Upper lobe of right lung (tissue), 1 donor: ENCODE measurements at regions not wholly inside any gene's neighbourhood (a gene's known extent, or its start where the extent isn't known, plus 50 kb on each side); places are given as distances from the start of the nearest gene placed in this dataset.
A peak's percentile ranks its signal among the peaks of the same experiment; 100 is the strongest.
"Not testable (repeated sequence)": the region's sequence is repeated elsewhere in the genome, so short reads cannot be mapped to it uniquely, and the experiment has no call there.

Experiments used
- ATAC-seq: fragments of 200-7000 bp; cut with Tn5 transposase; one replicate; pipeline ENCODE4 v1.9.1; 2020; ENCODE audit warnings: mild to moderate bottlenecking, moderate library complexity
- DNase-seq: peaks from one replicate; pipeline ENCODE4 v3.0.0-alpha.2; 2020
- H3K27ac ChIP-seq: fragments of 200-600 bp; one replicate; pipeline ENCODE4 v1.8.0; 2022
- H3K27me3 ChIP-seq: fragments of 200-600 bp; one replicate; pipeline ENCODE4 v1.8.0; 2022; ENCODE audit warnings: mild to moderate bottlenecking
- H3K36me3 ChIP-seq: fragments of 200-600 bp; one replicate; pipeline ENCODE4 v1.8.0; 2022
- H3K4me1 ChIP-seq: fragments of 200-600 bp; one replicate; pipeline ENCODE4 v1.8.0; 2022
- H3K4me3 ChIP-seq: fragments of 200-600 bp; one replicate; pipeline ENCODE4 v1.8.0; 2022; ENCODE audit warnings: mild to moderate bottlenecking
- H3K9me3 ChIP-seq: fragments of 200-600 bp; one replicate; pipeline ENCODE4 v1.8.0; 2022
- CTCF ChIP-seq: fragments of 200-600 bp; IDR thresholded peaks from one replicate; pipeline ENCODE4 v1.8.0; 2022; ENCODE audit warnings: antibody characterized with exemption
- intact Hi-C: fragments of 100-400 bp; cut with DNase I; formaldehyde crosslinking; loops from one replicate; pipeline ENCODE4 v1.11.0; 2022
- donor health status: DM: no; HTN: yes; CAD: no; lungs with severe emphysema.

- no peak for ATAC-seq
- H3K4me3 ChIP-seq: no peak overlapping the region
- no peaks in the 10 kb centered on the region for H3K9me3 ChIP-seq
- no peaks in the 10 kb centered on the region for H3K36me3 ChIP-seq
- no peak overlapping the region for H3K27ac ChIP-seq
- TF ChIP-seq CTCF: peak; percentile 37
- no peak for DNase-seq
- intact Hi-C loops: no loop called here
- H3K27me3 ChIP-seq: no peaks in the 10 kb centered on the region
- no peaks in the 10 kb centered on the region for H3K4me1 ChIP-seq
Measured at GRCh38 chr13:91247768-91248167, 99.7 kb upstream of the MIR17HG start.

- intact Hi-C loops: no loop called here
- TF ChIP-seq CTCF: no peak
- ATAC-seq (no peak), DNase-seq (no peak)
- Histone ChIP-seq H3K4me3 (no peak overlapping the region), H3K27ac (no peak overlapping the region), H3K4me1 (no peaks in the 10 kb centered on the region), H3K36me3 (no peaks in the 10 kb centered on the region), H3K27me3 (no peaks in the 10 kb centered on the region), H3K9me3 (no peaks in the 10 kb centered on the region)
Measured at GRCh38 chr13:91248249-91248648, 99.2 kb upstream of the MIR17HG start.

GRCh38 chr13:91249370-91249769 is 98.1 kb upstream of the MIR17HG start:
- intact Hi-C loops: no loop called here
- no peak overlapping the region for H3K4me3 ChIP-seq
- H3K4me1 ChIP-seq: no peaks in the 10 kb centered on the region
- H3K27ac ChIP-seq: no peak overlapping the region
- no peaks in the 10 kb centered on the region for H3K36me3 ChIP-seq
- no peak for DNase-seq
- no peak for TF ChIP-seq CTCF
- no peak for ATAC-seq
- H3K27me3 ChIP-seq: no peaks in the 10 kb centered on the region
- no peaks in the 10 kb centered on the region for H3K9me3 ChIP-seq

GRCh38 chr13:91249861-91250260 is 97.6 kb upstream of the MIR17HG start:
- no peaks in the 10 kb centered on the region for H3K27me3 ChIP-seq
- no peak for ATAC-seq
- no peaks in the 10 kb centered on the region for H3K36me3 ChIP-seq
- H3K4me1 ChIP-seq: no peaks in the 10 kb centered on the region
- no peak for TF ChIP-seq CTCF
- intact Hi-C loops: no loop called here
- no peak overlapping the region for H3K27ac ChIP-seq
- H3K4me3 ChIP-seq: no peak overlapping the region
- DNase-seq: no peak
- H3K9me3 ChIP-seq: no peaks in the 10 kb centered on the region

GRCh38 chr13:91251573-91251972 is 95.9 kb upstream of the MIR17HG start:
- H3K4me1 ChIP-seq, H3K4me3 ChIP-seq, H3K27me3 ChIP-seq, DNase-seq, intact Hi-C loops, H3K27ac ChIP-seq, ATAC-seq, H3K9me3 ChIP-seq, H3K36me3 ChIP-seq: not testable (repeated sequence)

- no peak for ATAC-seq
- Histone ChIP-seq H3K36me3 (no peaks in the 10 kb centered on the region), H3K27me3 (no peaks in the 10 kb centered on the region), H3K4me3 (no peak overlapping the region), H3K4me1 (no peaks in the 10 kb centered on the region), H3K27ac (no peak overlapping the region), H3K9me3 (no peaks in the 10 kb centered on the region)
- intact Hi-C loops: no loop called here
- TF ChIP-seq CTCF: no peak
- DNase-seq: no peak
Measured at GRCh38 chr13:91264484-91264883, 83.0 kb upstream of the MIR17HG start.
